ENCODE measurements at regions not wholly inside any gene's neighbourhood (a gene's known extent, or its start where the extent isn't known, plus 50 kb on each side); places are given as distances from the start of the nearest gene placed in this dataset.
A peak's percentile ranks its signal among the peaks of the same experiment; 100 is the strongest.

DNA sequence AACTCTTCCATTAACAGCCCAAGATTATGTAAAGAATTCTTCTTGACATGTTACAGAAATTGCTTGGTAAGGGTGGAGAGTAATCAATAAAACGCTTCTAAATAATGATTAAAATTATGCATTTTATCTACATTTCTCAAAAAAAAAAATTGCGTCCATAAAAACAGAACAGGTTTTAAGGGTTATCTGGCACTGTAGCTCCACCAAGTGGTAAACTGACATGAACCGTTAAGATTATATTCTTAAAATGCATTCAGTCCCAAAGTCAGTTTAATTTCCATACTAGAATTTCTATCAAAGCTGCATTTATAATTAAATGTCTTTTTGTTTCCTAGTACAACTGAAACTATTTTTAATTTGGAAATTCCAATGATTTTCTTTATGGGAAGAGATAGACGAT lies 214.0 kb upstream of the UGT8 start:
- TF ChIP-seq, protein P1, sequence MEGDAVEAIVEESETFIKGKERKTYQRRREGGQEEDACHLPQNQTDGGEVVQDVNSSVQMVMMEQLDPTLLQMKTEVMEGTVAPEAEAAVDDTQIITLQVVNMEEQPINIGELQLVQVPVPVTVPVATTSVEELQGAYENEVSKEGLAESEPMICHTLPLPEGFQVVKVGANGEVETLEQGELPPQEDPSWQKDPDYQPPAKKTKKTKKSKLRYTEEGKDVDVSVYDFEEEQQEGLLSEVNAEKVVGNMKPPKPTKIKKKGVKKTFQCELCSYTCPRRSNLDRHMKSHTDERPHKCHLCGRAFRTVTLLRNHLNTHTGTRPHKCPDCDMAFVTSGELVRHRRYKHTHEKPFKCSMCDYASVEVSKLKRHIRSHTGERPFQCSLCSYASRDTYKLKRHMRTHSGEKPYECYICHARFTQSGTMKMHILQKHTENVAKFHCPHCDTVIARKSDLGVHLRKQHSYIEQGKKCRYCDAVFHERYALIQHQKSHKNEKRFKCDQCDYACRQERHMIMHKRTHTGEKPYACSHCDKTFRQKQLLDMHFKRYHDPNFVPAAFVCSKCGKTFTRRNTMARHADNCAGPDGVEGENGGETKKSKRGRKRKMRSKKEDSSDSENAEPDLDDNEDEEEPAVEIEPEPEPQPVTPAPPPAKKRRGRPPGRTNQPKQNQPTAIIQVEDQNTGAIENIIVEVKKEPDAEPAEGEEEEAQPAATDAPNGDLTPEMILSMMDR (conservative IDR thresholded peaks at IDR 0.05; ENCODE audit: low read depth, low read length), result peak; percentile 67
- no peak for TF ChIP-seq EZH2 (IDR thresholded peaks at IDR 0.05; ENCODE audit: borderline replicate concordance, low read depth, low read length, poor library complexity, severe bottlenecking)
